ENCODE measurements at regions not wholly inside any gene's neighbourhood (a gene's known extent, or its start where the extent isn't known, plus 50 kb on each side); places are given as distances from the start of the nearest gene placed in this dataset.
"Not testable (repeated sequence)": the region's sequence is repeated elsewhere in the genome, so short reads cannot be mapped to it uniquely, and the experiment has no call there.

DNA sequence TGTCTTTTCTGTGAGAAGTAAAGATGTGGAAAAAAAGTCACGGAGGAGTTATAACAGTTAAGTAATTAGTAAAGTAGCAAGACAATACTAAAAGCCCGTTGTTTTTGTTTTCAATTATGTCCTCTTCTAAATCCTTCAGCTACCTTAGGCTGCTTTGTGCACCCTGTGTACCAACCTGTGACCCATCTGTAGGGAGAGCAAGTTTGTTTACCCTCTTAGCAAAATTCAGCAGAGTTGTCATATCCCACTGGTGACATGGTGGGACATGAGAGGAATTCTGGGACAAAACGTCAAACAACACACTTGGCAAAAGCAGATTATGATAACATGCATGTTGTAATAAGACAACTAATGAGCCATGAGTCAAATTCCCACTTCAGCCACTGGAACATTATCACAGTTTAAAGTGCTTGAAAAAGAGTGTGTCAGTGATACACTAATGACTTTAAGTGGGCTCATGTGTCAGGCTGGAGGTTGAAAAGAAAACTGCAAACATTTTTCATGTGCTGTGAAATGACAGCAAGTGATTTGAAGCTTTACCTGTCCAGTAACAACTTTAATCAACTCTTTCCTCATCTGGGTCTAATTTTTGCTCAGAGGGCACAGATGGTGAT, 392.8 kb upstream of the ACVR2A start:
- no peak for DNase-seq

DNA sequence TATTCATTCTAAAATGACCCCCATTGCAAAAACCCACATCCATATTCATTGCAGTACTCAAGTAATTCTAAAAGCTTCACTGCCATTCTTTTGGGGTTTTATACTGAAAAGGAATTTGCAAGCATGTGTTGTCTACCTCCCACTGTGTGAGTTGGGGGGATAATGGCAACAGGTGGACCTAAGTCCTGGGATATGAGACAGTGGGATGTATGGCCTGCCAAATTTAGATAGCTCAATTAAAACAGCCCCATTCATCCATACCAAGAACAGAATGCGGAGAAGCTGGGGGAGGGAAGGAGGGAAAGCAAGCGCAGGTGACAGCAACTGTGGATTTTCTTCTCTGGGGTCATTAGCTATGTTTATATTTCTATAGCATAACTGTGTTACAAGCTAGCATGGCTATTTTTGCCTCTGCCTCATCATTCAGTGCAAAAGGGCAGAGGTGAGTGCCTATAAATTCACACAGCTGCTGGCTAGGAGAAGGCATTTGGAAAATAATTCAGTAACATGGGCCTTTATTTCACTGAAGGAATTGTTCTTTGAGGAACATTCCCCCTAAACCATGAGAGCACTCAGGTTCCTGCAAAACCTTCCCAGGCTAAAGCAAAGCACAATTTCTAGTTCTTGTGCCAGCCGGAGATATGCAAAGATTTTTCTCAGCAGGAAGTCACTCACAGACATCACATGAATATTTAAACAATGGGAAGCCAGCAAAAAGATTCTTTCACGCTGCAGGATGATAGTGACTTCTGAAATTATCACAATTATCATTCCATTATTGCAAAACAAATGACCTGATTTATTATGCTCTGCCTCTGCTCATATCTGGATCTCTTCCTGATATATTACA, 393.9 kb upstream of the ACVR2A start:
- no peak for DNase-seq

DNA sequence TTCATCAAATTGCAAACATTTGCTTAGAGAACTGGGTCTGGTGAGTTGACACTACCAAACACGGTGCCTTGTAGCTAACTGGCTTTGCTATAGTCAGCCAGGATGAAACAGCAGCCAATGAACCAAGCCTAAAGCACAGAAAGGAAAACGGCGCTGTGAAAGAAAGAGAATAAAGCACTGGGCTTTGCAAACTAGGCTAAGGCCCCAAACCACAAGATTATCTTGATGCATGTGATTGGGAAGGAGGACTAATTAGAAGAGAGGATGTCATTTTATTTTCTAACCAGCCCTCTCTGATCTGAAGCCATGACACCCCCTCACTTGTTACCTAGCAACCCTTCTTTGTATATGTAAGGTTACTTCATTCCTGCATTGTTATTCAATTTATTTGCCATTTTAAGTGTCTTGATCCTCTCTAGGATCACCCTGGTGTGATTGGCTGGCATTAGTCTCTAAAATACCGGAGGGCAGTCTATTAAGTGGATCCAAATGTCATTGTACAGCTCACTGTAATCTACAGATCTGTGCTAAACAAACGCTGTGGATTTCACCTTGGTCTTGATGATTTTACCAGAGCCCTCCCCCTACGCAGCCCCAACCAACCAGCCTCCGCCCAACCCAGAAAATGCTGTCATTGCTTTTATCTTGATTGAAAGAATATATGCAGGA, 395.4 kb upstream of the ACVR2A start:
- DNase-seq, result no peak

GRCh38 chr2:147442816-147443215, 402.0 kb upstream of the ACVR2A start:
- no peak for DNase-seq

- DNase-seq, result no peak
Observed at GRCh38 chr2:147441182-147441581, 403.6 kb upstream of the ACVR2A start.

DNA sequence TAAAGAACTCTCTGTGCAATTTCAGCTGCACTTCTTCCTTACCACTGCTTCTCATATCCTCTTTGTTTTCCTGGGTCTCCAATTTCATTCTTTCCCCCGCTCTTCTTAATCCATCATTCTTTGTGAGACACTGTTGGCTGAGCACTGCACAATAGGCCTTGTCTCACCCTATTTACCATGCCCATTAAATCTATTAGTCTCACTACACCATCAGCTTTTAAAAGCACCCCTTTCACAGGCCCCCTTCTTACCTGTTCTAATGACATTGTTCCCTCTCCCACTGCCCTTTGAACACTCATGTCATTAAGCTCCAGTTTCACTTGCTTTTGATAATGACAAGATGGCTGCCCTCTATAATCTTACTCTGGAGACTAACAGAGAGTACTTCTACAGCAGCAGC, 404.1 kb upstream of the ACVR2A start:
- no peak for DNase-seq

GRCh38 chr2:147439986-147440385, 404.8 kb upstream of the ACVR2A start:
- DNase-seq, result no peak

DNA sequence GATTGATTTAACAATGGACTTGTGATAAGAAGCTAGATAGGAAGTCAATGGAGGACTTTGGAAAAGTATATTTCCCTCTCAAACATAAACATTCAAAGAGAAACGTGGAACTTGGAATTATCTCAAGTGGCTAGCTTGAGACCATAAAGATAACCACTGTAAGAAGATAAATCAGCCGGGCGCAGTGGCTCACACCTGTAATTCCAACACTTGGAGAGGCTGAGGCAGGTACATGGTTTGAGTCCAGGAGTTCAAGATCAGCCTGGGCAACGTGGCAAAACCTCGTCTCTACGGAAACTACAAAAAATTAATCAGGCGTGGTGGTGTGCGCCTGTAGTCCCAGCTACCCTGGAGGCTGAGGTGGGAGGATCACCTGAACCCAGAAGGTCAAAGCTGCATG, 405.9 kb upstream of the ACVR2A start:
- DNase-seq, result no peak

DNA sequence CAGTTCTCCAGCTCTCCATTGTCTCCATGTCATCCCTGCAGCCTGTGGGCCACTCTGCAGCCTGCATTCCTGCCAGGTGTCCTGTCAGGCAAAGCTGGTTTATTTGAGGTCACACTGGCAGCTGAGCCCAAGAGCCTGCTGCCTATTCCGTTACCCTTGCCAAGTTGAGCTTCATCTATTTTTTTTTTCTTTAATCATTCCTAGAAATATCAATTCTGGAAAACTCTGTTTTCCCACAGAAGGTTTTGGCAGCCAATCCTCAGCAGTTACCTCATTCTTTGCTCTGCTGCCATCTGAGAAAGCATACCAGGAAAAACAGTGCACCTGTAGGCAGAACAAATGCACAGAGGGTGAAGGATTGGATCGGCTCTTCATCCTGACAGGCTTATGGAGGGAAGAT, 411.0 kb upstream of the ACVR2A start:
- DNase-seq, result no peak

DNA sequence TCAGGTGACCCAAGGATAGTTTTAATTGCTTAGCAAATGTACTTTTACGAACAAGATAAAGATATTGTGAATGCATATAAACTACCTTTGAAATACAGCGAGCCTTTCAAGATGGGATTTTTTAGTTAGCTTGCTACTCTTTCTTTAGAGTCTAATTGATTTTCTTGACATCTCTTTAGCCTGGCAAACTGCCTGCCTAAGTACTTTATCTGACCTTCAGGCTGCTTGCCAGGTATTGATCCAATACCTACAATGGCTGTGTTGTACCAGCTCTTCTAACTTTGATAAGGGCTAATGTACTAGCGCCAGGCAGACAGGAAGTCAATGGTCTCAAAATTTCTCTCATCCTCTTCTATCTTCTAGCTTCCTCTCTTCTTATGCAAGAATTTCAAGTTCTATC, 414.4 kb upstream of the ACVR2A start:
- no peak for DNase-seq

DNA sequence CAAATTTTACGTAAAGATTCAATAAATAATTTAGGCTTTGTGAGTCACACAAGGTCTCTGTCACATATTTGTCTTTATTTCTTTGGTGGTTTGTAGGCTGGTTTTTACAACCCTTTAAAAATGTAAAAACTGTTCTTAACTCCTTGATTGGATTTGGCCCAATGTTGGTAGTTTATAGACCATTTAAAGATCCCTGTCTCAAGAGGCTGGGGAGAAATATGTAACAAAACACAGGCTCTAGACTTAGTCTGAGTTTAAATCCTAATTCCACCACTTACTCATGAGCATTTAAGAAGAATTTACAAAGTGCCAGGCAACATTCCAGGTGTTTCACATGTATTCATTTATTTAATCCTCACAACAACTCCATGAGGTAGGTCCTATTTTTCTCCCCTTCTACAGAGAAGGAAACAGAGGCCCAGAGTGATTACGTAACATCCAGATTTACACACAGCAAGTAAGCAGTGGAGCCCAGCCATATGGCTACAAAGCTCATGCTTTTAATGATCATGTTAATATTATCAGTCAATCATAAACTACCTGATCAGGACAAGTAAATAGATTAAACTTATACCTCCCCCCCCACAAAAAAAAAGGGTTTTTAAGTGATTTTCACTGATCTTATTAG, 416.6 kb upstream of the ACVR2A start:
- DNase-seq, result no peak

GRCh38 chr2:147425437-147426029, 419.3 kb upstream of the ACVR2A start:
- DNase-seq, result no peak

GRCh38 chr2:147424766-147425165, 420.1 kb upstream of the ACVR2A start:
- no peak for DNase-seq

DNA sequence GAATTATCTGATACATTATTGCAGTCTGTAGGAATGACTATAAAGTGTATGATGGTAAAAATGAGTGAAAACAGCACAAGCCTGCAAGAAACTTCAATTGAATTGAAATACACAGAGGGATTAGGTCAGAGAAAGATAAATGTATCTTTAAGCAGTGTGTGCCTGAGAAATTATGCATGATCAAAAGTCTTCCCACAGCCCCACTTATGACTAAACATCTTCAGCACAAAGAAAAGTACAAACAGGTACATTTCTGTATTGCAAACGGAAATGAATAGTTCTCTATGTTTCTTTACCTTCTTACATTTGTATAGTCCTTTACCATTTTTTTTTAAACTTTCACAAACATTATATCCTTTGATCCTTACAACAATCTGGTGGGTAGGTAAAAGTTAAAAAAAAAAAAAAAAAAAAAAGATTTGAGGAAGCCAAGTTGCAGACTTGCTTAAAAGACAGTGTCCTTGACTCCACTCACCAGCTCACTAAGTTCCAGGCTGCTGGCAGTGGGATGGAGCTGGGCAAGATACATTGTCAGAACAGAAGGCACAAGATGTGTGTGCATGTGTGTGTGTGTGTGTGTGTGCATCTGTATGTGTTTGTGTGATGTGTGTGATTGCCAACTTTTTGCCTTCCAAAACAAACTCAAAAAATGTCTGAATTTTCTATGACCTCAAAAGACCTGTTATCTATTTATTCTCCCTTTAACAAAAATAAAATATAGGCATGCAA, 423.7 kb upstream of the ACVR2A start:
- no peak for DNase-seq

DNA sequence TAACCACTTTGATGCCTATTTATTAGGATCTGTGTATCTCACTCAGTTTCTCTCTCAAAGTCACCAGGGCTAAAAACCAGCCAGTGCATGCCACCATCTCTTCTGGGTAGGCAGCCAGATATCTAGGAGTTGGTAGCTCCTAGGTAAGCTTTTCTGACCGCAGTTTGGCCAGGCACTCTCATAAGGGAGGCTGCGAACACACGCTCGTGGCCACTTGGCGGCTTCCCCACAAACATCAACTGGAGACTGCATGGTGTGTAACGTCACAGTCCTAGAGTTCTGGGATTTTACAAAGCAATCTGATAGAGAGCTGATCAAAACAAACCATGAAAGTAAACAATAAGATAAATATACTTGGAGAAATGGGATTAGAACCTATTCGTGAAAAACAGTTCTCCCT, 424.3 kb upstream of the ACVR2A start:
- no peak for DNase-seq

GRCh38 chr2:147416099-147416498, 428.7 kb upstream of the ACVR2A start:
- no peak for DNase-seq

- not testable (repeated sequence) for DNase-seq
Observed at GRCh38 chr2:147414656-147415055, 430.2 kb upstream of the ACVR2A start.

- no peak for DNase-seq
Observed at GRCh38 chr2:147408357-147408756, 436.5 kb upstream of the ACVR2A start.

DNA sequence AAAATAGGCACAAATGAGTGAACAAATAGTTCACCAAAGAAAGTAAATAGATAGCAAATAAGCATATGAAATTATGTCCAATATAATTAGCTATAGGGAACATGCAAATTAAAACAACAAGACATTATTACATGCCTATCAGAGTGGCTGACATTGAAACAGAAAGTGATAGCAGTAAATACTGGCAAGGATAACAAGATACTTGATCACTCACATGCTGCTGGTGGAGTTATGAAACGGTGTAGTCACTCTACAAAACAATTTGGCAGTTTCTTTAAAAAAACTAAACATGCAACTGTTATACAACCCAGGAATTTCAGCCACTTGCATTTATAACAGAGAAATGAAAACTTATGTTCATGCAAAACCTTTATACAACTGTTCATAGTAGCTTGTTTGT, 439.2 kb upstream of the ACVR2A start:
- DNase-seq, result no peak

- DNase-seq, result no peak
Observed at GRCh38 chr2:147398996-147399395, 445.8 kb upstream of the ACVR2A start.

DNA sequence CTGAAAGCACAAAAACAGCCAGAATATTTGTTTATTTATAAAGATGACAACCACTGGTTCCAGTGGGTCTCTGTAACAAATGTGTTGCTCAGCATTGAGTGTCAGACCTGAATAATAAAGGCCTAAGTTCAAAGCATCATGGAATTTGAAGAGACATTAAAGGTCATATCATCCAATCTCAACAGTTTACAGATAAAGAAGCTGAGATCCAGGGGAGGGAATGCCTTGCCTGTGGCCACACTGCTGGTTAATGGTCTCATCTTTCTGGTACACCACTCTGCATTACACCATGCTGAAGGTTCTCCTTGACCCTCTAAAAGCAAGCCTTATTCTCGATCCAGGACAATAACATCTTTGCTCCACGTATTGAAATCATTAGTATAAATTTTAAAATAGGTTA, 446.5 kb upstream of the ACVR2A start:
- DNase-seq, result no peak

DNA sequence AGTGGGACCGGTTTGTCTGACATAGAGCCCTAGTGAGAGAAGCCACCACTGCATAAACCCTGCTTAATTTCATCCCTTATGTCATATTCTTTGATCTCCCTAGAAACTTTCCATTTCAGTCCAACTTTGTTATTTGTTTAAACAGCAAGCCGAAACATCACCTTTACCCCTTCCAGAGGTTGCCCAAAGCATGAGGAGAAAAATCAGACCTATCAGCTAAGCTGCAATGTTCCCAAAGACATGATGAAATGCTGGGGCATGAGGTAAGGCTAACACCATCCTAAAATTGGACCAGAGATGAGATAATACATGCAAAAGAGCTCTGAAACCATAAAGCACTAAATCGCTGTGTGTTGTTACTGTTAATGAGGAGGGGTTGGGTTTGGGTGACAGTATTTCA, 447.9 kb upstream of the ACVR2A start:
- DNase-seq, result no peak
